Naive B cell (primary cell): ENCODE measurements at regions not wholly inside any gene's neighbourhood (a gene's known extent, or its start where the extent isn't known, plus 50 kb on each side); places are given as distances from the start of the nearest gene placed in this dataset.
"Not testable (repeated sequence)": the region's sequence is repeated elsewhere in the genome, so short reads cannot be mapped to it uniquely, and the experiment has no call there.

Source experiments
- ATAC-seq, 2 donors: fragments of 150-1000 bp; cut with Tn5 transposase; 2 replicates each; pipeline ENCODE4 v1.10.0; 2021; ENCODE audit warnings: low read depth in 2 of 2, mild to moderate bottlenecking in 2 of 2, moderate library complexity in 2 of 2
- DNase-seq: peaks from one replicate; pipeline ENCODE4 v3.0.0; 2022
- H3K27ac Mint-ChIP-seq, 6 donors: one replicate each; pipeline ENCODE4 v1.8.0; 2020 to 2022; ENCODE audit warnings: mild to moderate bottlenecking in 6 of 6, mixed read lengths in 6 of 6, moderate library complexity in 5 of 6, inconsistent platforms in 2 of 6
- H3K27me3 Mint-ChIP-seq, 3 donors: one replicate each; pipeline ENCODE4 v1.8.0; 2021 to 2022; ENCODE audit warnings: mixed read lengths in 3 of 3, mild to moderate bottlenecking in 1 of 3
- H3K36me3 Mint-ChIP-seq, 2 donors: one replicate each; pipeline ENCODE4 v1.8.0; 2020 to 2022; ENCODE audit warnings: mixed read lengths in 2 of 2, inconsistent platforms in 1 of 2, mild to moderate bottlenecking in 1 of 2
- H3K4me1 Mint-ChIP-seq, 3 donors: one replicate each; pipeline ENCODE4 v1.8.0; 2020 to 2022; ENCODE audit warnings: mixed read lengths in 3 of 3, inconsistent platforms in 1 of 3, mild to moderate bottlenecking in 1 of 3, moderate library complexity in 1 of 3
- H3K4me3 Mint-ChIP-seq, 8 donors: one replicate each; pipeline ENCODE4 v1.8.0; 2020 to 2022; ENCODE audit warnings: mild to moderate bottlenecking in 8 of 8, mixed read lengths in 8 of 8, moderate library complexity in 8 of 8, inconsistent platforms in 2 of 8
- H3K9me3 Mint-ChIP-seq, 7 donors: one replicate each; pipeline ENCODE4 v1.8.0; 2020 to 2022; ENCODE audit warnings: mixed read lengths in 7 of 7, mild to moderate bottlenecking in 5 of 7, inconsistent platforms in 2 of 7, moderate library complexity in 1 of 7

DNA sequence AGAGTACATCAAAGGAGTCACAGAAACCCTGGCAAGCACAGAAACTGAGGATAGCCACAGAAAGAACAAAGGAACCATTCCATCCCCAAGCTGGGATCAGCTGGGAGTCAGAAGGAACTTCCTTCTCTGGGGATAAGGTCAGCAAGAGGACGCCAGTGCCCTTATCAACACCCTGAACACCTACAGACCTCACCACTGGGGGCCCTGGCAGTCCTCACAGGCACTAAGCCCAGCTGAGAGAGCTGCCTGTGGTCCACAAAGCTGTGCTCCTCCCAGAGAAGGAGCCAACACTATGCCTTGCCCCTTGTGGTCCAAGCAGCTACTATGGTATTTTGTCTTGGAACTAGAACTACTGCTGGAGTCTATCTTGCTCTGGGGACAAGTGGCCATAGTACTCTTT is 171.1 kb upstream of the CCDC196 start:
- H3K4me3 Mint-ChIP-seq = no peak overlapping the region
- H3K27ac Mint-ChIP-seq = no peak overlapping the region
- DNase-seq = no peak
- no peak for ATAC-seq
- H3K27me3 Mint-ChIP-seq = peaks cover 5 to 24% (median 5%) of the 10 kb centered on the region in 3 donors
- peaks cover 0 to 18% of the 10 kb centered on the region in 2 donors for H3K36me3 Mint-ChIP-seq
- H3K9me3 Mint-ChIP-seq = peaks cover 9 to 29% (median 21%) of the 10 kb centered on the region in 7 donors
- no peaks in the 10 kb centered on the region for H3K4me1 Mint-ChIP-seq

- peaks cover 0 to 22% of the 10 kb centered on the region in 2 donors for H3K36me3 Mint-ChIP-seq
- no peak overlapping the region for H3K27ac Mint-ChIP-seq
- no peak for DNase-seq
- peaks cover 5 to 20% (median 5%) of the 10 kb centered on the region in 3 donors for H3K27me3 Mint-ChIP-seq
- ATAC-seq = no peak
- H3K9me3 Mint-ChIP-seq = peaks cover 10 to 32% (median 21%) of the 10 kb centered on the region in 7 donors
- no peaks in the 10 kb centered on the region for H3K4me1 Mint-ChIP-seq
- no peak overlapping the region for H3K4me3 Mint-ChIP-seq
Observed at GRCh38 chr14:66315548-66315947, 170.6 kb upstream of the CCDC196 start.

GRCh38 chr14:66322564-66322963 is 163.6 kb upstream of the CCDC196 start:
- DNase-seq (no peak), ATAC-seq (no peak)
- peaks cover 13 to 44% (median 21%) of the 10 kb centered on the region in 7 donors for H3K9me3 Mint-ChIP-seq
- no peaks in the 10 kb centered on the region for H3K4me1 Mint-ChIP-seq
- H3K27me3 Mint-ChIP-seq = peaks cover 0 to 5% (median under 1%) of the 10 kb centered on the region in 3 donors
- H3K4me3 Mint-ChIP-seq = no peak overlapping the region
- peaks cover 4 to 19% of the 10 kb centered on the region in 2 donors for H3K36me3 Mint-ChIP-seq
- no peak overlapping the region for H3K27ac Mint-ChIP-seq

- H3K36me3 Mint-ChIP-seq = peaks cover 7 to 8% of the 10 kb centered on the region in 2 donors
- no peaks in the 10 kb centered on the region for H3K4me1 Mint-ChIP-seq
- DNase-seq = no peak
- no peak overlapping the region for H3K27ac Mint-ChIP-seq
- H3K9me3 Mint-ChIP-seq = peaks cover 0 to 5% (median 2%) of the 10 kb centered on the region in 7 donors
- peaks cover 0 to 19% (median 15%) of the 10 kb centered on the region in 3 donors for H3K27me3 Mint-ChIP-seq
- ATAC-seq = no peak
- H3K4me3 Mint-ChIP-seq = no peak overlapping the region
Observed at GRCh38 chr14:66330228-66330627, 155.9 kb upstream of the CCDC196 start.

- Mint-ChIP-seq H3K4me3 (no peak overlapping the region), H3K27ac (no peak overlapping the region), H3K27me3 (peaks cover 0 to 26% (median 15%) of the 10 kb centered on the region in 3 donors), H3K4me1 (no peaks in the 10 kb centered on the region), H3K9me3 (peaks cover 0 to 5% (median 2%) of the 10 kb centered on the region in 7 donors), H3K36me3 (peaks cover 7 to 8% of the 10 kb centered on the region in 2 donors)
- DNase-seq = no peak
- no peak for ATAC-seq
Observed at GRCh38 chr14:66330916-66331315, 155.3 kb upstream of the CCDC196 start.

DNA sequence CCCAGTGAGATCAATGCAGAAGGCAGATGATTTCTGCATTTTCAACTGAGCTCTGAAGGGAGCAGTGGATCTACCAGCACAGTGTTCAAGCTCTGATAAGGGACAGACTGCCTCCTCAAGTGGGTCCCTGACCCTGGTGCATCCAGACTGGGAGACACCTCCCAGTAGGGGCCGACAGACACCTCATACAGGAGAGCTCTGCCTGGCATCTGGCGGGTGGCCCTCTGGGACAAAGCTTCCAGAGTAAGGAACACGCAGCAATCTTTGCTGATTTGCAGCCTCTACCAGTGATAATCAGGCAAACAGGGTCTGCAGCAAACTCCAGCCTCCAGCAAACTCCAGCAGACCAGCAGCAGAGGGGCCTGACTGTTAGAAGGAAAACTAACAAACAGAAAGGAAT is 152.9 kb upstream of the CCDC196 start:
- not testable (repeated sequence) for H3K4me1 Mint-ChIP-seq, H3K36me3 Mint-ChIP-seq, H3K4me3 Mint-ChIP-seq

GRCh38 chr14:66341239-66341638 is 144.9 kb upstream of the CCDC196 start:
- H3K4me1 Mint-ChIP-seq = no peaks in the 10 kb centered on the region
- no peak for ATAC-seq
- H3K4me3 Mint-ChIP-seq = no peak overlapping the region
- no peaks in the 10 kb centered on the region for H3K27me3 Mint-ChIP-seq
- H3K9me3 Mint-ChIP-seq = no peaks in the 10 kb centered on the region
- no peak overlapping the region for H3K27ac Mint-ChIP-seq
- no peak for DNase-seq
- H3K36me3 Mint-ChIP-seq = no peaks in the 10 kb centered on the region

More for the DNA sequence above, 152.9 kb upstream of the CCDC196 start:
- H3K27ac Mint-ChIP-seq, ATAC-seq, DNase-seq, H3K9me3 Mint-ChIP-seq: not testable (repeated sequence)
- peaks cover 0 to 29% (median 15%) of the 10 kb centered on the region in 3 donors for H3K27me3 Mint-ChIP-seq

- Mint-ChIP-seq H3K27me3 (peaks cover 0 to 4% (median 0%) of the 10 kb centered on the region in 3 donors), H3K4me3 (no peak overlapping the region), H3K27ac (no peak overlapping the region), H3K36me3 (peaks cover 0 to 29% of the 10 kb centered on the region in 2 donors), H3K9me3 (peaks cover 11 to 34% (median 25%) of the 10 kb centered on the region in 7 donors), H3K4me1 (no peaks in the 10 kb centered on the region)
- DNase-seq = no peak
- no peak for ATAC-seq
Observed at GRCh38 chr14:66345986-66346385, 140.2 kb upstream of the CCDC196 start.

DNA sequence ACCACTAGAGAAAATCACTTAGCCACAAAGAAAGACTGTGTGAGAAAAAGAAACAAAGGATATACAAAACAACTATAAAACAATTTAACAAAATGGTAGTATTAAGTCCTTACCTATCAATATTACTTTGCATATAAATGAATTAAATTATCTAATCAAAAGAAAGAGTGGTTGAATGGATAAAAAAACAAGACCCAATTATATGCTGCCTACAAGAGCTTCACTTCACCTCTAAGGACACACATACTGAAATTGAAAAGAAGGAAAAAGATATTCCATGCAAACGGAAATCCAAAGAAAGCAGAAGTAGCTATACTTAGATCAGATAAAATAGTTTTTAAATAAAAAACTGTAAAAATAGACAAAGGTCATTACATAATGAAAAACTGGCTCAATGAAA is 134.9 kb upstream of the CCDC196 start:
- Mint-ChIP-seq H3K4me1 (no peaks in the 10 kb centered on the region), H3K27ac (no peak overlapping the region), H3K27me3 (peaks cover 4 to 10% (median 6%) of the 10 kb centered on the region in 3 donors), H3K36me3 (peaks cover 0 to 46% of the 10 kb centered on the region in 2 donors), H3K4me3 (no peak overlapping the region), H3K9me3 (peaks cover 14 to 61% (median 42%) of the 10 kb centered on the region in 7 donors)
- ATAC-seq (no peak), DNase-seq (no peak)

DNA sequence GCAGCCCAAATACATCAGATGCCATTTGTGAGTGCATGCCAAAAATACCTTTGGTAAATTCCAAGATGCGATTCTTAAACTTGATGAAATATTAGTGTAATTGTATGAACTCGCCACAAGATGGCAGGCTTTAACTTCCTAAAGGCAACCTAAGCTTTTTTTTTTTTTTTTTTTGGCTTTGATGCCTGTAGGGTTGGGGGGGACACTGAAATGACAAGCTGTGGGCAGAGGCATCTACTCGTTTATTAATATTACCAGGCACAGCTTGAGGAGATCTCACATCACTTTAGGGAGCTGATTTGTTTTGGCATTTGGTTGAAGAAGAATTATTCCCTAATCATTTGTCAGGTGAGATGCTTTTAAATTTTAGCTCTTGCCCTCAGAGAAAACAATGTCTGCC is 126.7 kb upstream of the CCDC196 start:
- Mint-ChIP-seq H3K9me3 (peaks cover 0 to under 1% (median 0%) of the 10 kb centered on the region in 7 donors), H3K27me3 (peaks cover 8 to 14% (median 10%) of the 10 kb centered on the region in 3 donors), H3K36me3 (no peaks in the 10 kb centered on the region), H3K4me1 (no peaks in the 10 kb centered on the region), H3K4me3 (no peak overlapping the region), H3K27ac (no peak overlapping the region)
- DNase-seq (peak; percentile 32), ATAC-seq (no peak)

DNA sequence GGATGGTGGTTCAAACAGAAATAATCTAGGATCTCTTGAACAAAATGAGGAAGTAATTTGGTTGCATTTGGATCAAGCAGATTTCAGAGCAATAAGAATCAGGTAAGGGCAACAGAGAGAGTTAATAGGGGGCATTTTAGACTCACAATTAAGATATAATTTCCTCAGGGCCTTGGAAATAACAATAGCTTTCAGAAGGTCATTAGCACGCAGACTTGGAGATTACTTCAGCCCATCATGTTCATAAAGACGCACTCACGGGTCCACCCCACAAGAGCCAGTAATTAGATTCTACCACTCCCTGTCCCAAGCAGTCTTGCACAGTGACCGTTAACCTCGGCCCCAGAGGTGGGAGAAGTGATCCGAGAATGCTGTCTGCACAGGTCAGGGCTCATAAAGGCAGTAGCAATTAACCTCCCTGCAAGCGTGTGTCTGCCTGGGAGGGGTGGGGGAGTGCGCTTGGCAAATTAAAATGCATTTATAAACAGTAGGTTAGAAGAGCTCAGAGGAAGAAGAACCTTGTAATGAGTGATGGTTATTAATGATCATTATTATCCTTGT is 125.7 kb upstream of the CCDC196 start:
- no peak for DNase-seq
- no peak for ATAC-seq
- Mint-ChIP-seq H3K9me3 (no peaks in the 10 kb centered on the region), H3K4me3 (no peak overlapping the region), H3K27me3 (peaks cover 5 to 9% (median 8%) of the 10 kb centered on the region in 3 donors), H3K27ac (no peak overlapping the region), H3K36me3 (no peaks in the 10 kb centered on the region), H3K4me1 (no peaks in the 10 kb centered on the region)

- Mint-ChIP-seq H3K27me3 (peaks cover 8 to 10% (median 8%) of the 10 kb centered on the region in 3 donors), H3K36me3 (no peaks in the 10 kb centered on the region), H3K4me1 (no peaks in the 10 kb centered on the region), H3K9me3 (no peaks in the 10 kb centered on the region), H3K4me3 (no peak overlapping the region), H3K27ac (no peak overlapping the region)
- DNase-seq = no peak
- ATAC-seq = no peak
Observed at GRCh38 chr14:66361013-66361412, 125.2 kb upstream of the CCDC196 start.

- no peak for DNase-seq
- Mint-ChIP-seq H3K27me3 (peaks cover 3 to 11% (median 8%) of the 10 kb centered on the region in 3 donors), H3K4me3 (no peak overlapping the region), H3K9me3 (no peaks in the 10 kb centered on the region), H3K27ac (no peak overlapping the region), H3K36me3 (no peaks in the 10 kb centered on the region), H3K4me1 (no peaks in the 10 kb centered on the region)
- no peak for ATAC-seq
Observed at GRCh38 chr14:66365388-66365787, 120.8 kb upstream of the CCDC196 start.

GRCh38 chr14:66369157-66369697 is 116.9 kb upstream of the CCDC196 start:
- H3K9me3 Mint-ChIP-seq = peaks cover 0 to 2% (median 0%) of the 10 kb centered on the region in 7 donors
- no peaks in the 10 kb centered on the region for H3K36me3 Mint-ChIP-seq
- no peak overlapping the region for H3K27ac Mint-ChIP-seq
- H3K4me1 Mint-ChIP-seq = no peaks in the 10 kb centered on the region
- H3K27me3 Mint-ChIP-seq = peaks cover 0 to 7% (median 0%) of the 10 kb centered on the region in 3 donors
- no peak overlapping the region for H3K4me3 Mint-ChIP-seq
- no peak for ATAC-seq
- DNase-seq = no peak
